ENCODE measurements at regions not wholly inside any gene's neighbourhood (a gene's known extent, or its start where the extent isn't known, plus 50 kb on each side); places are given as distances from the start of the nearest gene placed in this dataset.

- no peaks in the 10 kb centered on the region for H3K9me3 ChIP-seq
- H3K4me1 ChIP-seq: peaks cover 0 to 11% (median 0%) of the 10 kb centered on the region in 9 donors
- H3K4me3 ChIP-seq: no peak overlapping the region
- WGBS, 2 donors: 77 to 86% methylated on average over 7 of the region's 7 CpGs
- no peak overlapping the region for H3K27ac ChIP-seq
- no peak for DNase-seq
- ATAC-seq: no peak
- peaks cover 0 to 12% (median 5%) of the 10 kb centered on the region in 7 donors for H3K27me3 ChIP-seq
- intact Hi-C loops (cut with DNase I): loop anchor here in 2 of 10 donors (10.0 kb wide), 2 partner anchors 594 to 1596 kb away; no protein-coding TSS in a partner anchor
- H3K36me3 ChIP-seq: no peaks in the 10 kb centered on the region
- TF ChIP-seq, protein P1, sequence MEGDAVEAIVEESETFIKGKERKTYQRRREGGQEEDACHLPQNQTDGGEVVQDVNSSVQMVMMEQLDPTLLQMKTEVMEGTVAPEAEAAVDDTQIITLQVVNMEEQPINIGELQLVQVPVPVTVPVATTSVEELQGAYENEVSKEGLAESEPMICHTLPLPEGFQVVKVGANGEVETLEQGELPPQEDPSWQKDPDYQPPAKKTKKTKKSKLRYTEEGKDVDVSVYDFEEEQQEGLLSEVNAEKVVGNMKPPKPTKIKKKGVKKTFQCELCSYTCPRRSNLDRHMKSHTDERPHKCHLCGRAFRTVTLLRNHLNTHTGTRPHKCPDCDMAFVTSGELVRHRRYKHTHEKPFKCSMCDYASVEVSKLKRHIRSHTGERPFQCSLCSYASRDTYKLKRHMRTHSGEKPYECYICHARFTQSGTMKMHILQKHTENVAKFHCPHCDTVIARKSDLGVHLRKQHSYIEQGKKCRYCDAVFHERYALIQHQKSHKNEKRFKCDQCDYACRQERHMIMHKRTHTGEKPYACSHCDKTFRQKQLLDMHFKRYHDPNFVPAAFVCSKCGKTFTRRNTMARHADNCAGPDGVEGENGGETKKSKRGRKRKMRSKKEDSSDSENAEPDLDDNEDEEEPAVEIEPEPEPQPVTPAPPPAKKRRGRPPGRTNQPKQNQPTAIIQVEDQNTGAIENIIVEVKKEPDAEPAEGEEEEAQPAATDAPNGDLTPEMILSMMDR (IDR thresholded peaks at IDR 0.05): no peak
Observed at GRCh38 chr4:189200353-189200752, 740.3 kb upstream of the FRG1 start.

DNA sequence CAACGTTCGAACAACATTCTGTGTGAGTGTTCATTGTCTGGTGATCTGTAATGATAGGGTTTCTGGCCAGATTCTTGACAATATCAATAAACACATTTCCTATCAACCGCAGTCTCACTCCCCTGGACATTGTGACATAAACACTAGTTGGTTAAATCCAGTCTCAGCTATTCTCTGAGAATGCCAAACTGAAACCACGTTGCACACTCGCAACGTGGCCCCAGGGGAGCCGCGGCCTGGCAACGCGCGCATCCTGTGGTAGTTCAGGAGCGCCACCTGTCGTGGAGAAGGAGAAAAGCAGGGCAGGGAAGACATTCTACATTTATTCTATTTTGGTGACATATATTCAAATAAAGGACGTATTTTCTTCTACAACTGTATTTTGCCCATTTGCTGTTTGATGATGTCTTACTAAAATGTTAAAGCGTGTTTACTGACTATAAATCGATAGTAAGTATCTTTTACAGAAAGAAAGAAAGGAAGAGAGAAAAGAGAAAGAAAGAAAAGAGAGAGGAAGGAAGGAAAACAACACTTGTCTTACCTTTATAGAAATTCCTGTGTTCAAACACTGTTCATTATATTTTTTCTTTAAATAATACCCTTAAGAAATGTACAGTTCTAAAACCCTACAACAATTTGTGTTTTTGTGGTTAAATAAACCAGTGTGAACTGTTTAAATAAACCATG is 738.3 kb upstream of the FRG1 start:
- intact Hi-C loops (cut with DNase I): loop anchor here in 2 of 10 donors (10.0 kb wide), 2 partner anchors 592 to 1598 kb away; no protein-coding TSS in a partner anchor
- peaks cover 0 to 17% (median 7%) of the 10 kb centered on the region in 7 donors for H3K27me3 ChIP-seq
- peak overlapping the region in 5 of 10 donors; percentile 10 to 25 (median 24) for H3K4me3 ChIP-seq
- ATAC-seq (peak in 6 of 8 donors; percentile 34 to 75 (median 57)), DNase-seq (peak; percentile 44 to 69)
- no peaks in the 10 kb centered on the region for H3K9me3 ChIP-seq
- no peaks in the 10 kb centered on the region for H3K36me3 ChIP-seq
- no peak overlapping the region for H3K27ac ChIP-seq
- peaks cover 0 to 11% (median 0%) of the 10 kb centered on the region in 9 donors for H3K4me1 ChIP-seq
- TF ChIP-seq, protein P1 (IDR thresholded peaks at IDR 0.05): peak; percentile 51 to 84 (median 74)
- 7% methylated on average over 16 of the region's 16 CpGs for WGBS, 2 donors

GRCh38 chr4:189202869-189203271 is 737.8 kb upstream of the FRG1 start:
- Histone ChIP-seq H3K9me3 (no peaks in the 10 kb centered on the region), H3K27me3 (peaks cover 0 to 18% (median 7%) of the 10 kb centered on the region in 7 donors), H3K4me1 (peaks cover 0 to 11% (median 0%) of the 10 kb centered on the region in 9 donors), H3K27ac (no peak overlapping the region), H3K36me3 (no peaks in the 10 kb centered on the region), H3K4me3 (peak overlapping the region in 2 of 10 donors; percentile 10 to 11)
- 27 to 39% methylated on average over 8 of the region's 8 CpGs for WGBS, 2 donors
- DNase-seq (no peak), ATAC-seq (peak in 1 of 8 donors; percentile 57)
- TF ChIP-seq, protein P1 (IDR thresholded peaks at IDR 0.05): no peak
- intact Hi-C loops (cut with DNase I): loop anchor here in 2 of 10 donors (10.0 kb wide), 2 partner anchors 592 to 1598 kb away; no protein-coding TSS in a partner anchor

DNA sequence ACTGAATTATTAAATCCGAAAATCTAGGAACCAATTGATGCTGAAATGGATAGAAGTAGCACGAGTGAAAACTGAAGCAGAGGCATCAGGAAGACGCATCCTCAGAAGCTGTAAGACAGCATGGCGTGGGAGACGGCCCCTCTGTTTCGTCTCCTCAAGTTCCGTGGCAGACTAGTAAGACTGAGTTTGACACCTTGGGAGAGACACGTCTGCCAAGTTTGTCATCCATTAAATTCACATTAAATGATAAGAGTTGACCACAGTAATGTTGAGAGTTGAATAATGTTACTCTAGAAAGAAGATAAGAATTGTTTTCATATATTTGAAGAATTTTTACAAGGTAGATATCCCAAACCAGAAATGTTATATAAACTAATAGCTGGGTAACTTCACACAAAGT is 736.1 kb upstream of the FRG1 start:
- Histone ChIP-seq H3K4me1 (peaks cover 0 to 11% (median 0%) of the 10 kb centered on the region in 9 donors), H3K36me3 (no peaks in the 10 kb centered on the region), H3K4me3 (no peak overlapping the region), H3K27me3 (peaks cover 0 to 19% (median 7%) of the 10 kb centered on the region in 7 donors), H3K27ac (no peak overlapping the region), H3K9me3 (no peaks in the 10 kb centered on the region)
- intact Hi-C loops (cut with DNase I): loop anchor here in 2 of 10 donors (10.0 kb wide), 2 partner anchors 590 to 1600 kb away; no protein-coding TSS in a partner anchor
- TF ChIP-seq, protein P1 (IDR thresholded peaks at IDR 0.05): no peak
- ATAC-seq: no peak
- 69 to 75% methylated on average over 8 of the region's 8 CpGs for WGBS, 2 donors
- DNase-seq: no peak
